GM12878 (cell line): ENCODE measurements at regions not wholly inside any gene's neighbourhood (a gene's known extent, or its start where the extent isn't known, plus 50 kb on each side); places are given as distances from the start of the nearest gene placed in this dataset.

Experiments used
- ATAC-seq: fragments of 200-7000 bp; cut with Tn5 transposase; 3 replicates; pipeline ENCODE4 v1.9.1; 2020; ENCODE audit warnings: mild to moderate bottlenecking, moderate library complexity
- BruUV-seq: library from RNA; stranded (reverse); fragments of 400-500 nt; replicated peaks from 2 replicates; lab custom pipeline; 2021; lab: Mats Ljungman, UMichigan
- CTCF ChIA-PET: fragments of 300-600 bp; sonication (Branson Sonifier 250); formaldehyde crosslinking; extraction: SDS; loops from one replicate; lab custom pipeline; 2021; ENCODE audit warnings: inconsistent platforms; lab: Yijun Ruan, JAX
- POLR2A ChIA-PET: fragments of 350-600 bp; formaldehyde crosslinking; extraction: SDS; loops from one replicate; lab custom pipeline; 2021; ENCODE audit warnings: inconsistent platforms; lab: Charles Lee
- RAD21 ChIA-PET: fragments of 300-600 bp; sonication (Branson Sonifier 250); formaldehyde crosslinking; loops from one replicate; lab custom pipeline; 2023; ENCODE audit warnings: antibody characterized with exemption; ENCODE audit not compliant: unreplicated experiment; lab: Charles Lee
- SMC1A ChIA-PET: fragments of 300-600 bp; sonication (Branson Sonifier 250); formaldehyde crosslinking; loops from one replicate; lab custom pipeline; 2023; ENCODE audit not compliant: unreplicated experiment, uncharacterized antibody; lab: Charles Lee
- DNase-seq: peaks from one replicate; pipeline ENCODE4 v3.0.0-alpha.2; 2011; ENCODE audit warnings: low read depth, low spot score
- FAIRE-seq: peaks from 3 replicates; lab custom pipeline; 2011; peaks lifted over from hg19 to GRCh38; lab: Jason Lieb, UNC
- H2AFZ ChIP-seq: 2 replicates; pipeline ENCODE4 v1.6.0; 2011; ENCODE audit warnings: low read depth, low read length, control low read depth; ENCODE audit not compliant: control insufficient read depth
- H3K27ac ChIP-seq: 2 replicates; pipeline ENCODE4 v1.5.1; 2011; ENCODE audit warnings: control low read depth; ENCODE audit not compliant: control insufficient read depth, insufficient read depth
- H3K27me3 ChIP-seq, 2 experiments: replicated peaks in 1 of 2; 2 replicates each; pipeline versions ENCODE4 v1.6.0 to v1.6.1; 2011; ENCODE audit warnings: low read length in 1 of 2; ENCODE audit not compliant: control insufficient read depth in 2 of 2, insufficient read depth in 2 of 2
- H3K36me3 ChIP-seq, 2 experiments: 2 replicates each; pipeline ENCODE4 v1.5.1; 2011; ENCODE audit warnings: low read length in 1 of 2; ENCODE audit not compliant: control insufficient read depth in 2 of 2, insufficient read depth in 2 of 2
- H3K4me1 ChIP-seq: 2 replicates; pipeline ENCODE4 v1.6.1; 2011; ENCODE audit warnings: mild to moderate bottlenecking, low read length, moderate library complexity, mixed read lengths; ENCODE audit not compliant: control insufficient read depth, insufficient read depth
- H3K4me2 ChIP-seq: 2 replicates; pipeline ENCODE4 v1.6.0; 2011; ENCODE audit warnings: control low read depth; ENCODE audit not compliant: control insufficient read depth, insufficient read depth
- H3K4me3 ChIP-seq: fragments of 200-600 bp; sonication (generic); 2 replicates; pipeline ENCODE4 v1.5.1; 2016
- H3K79me2 ChIP-seq: 2 replicates; pipeline ENCODE4 v1.6.0; 2011; ENCODE audit warnings: low read length; ENCODE audit not compliant: control insufficient read depth, insufficient read depth
- H3K9ac ChIP-seq: 2 replicates; pipeline ENCODE4 v1.8.0; 2011; ENCODE audit warnings: low read length, control low read depth, mixed read lengths; ENCODE audit not compliant: control insufficient read depth, insufficient read depth
- H3K9me3 ChIP-seq: replicated peaks from 3 replicates; pipeline ENCODE4 v1.5.1; 2011; ENCODE audit warnings: mild to moderate bottlenecking, low read length; ENCODE audit not compliant: control insufficient read depth, insufficient read depth
- H4K20me1 ChIP-seq: 2 replicates; pipeline ENCODE4 v1.6.0; 2011; ENCODE audit not compliant: control insufficient read depth, insufficient read depth
- BHLHE40 ChIP-seq, 2 experiments: fragments of 450-650 bp in 1 of 2; IDR thresholded peaks; 2 replicates each; pipeline ENCODE4 v1.6.1; 2011 to 2017; ENCODE audit warnings: low read depth in 2 of 2, borderline replicate concordance in 1 of 2, improper control_type of control experiment in 1 of 2, low read length in 1 of 2, mild to moderate bottlenecking in 1 of 2
- CHD4 ChIP-seq: fragments of 200-600 bp; sonication (generic); IDR thresholded peaks from 2 replicates; pipeline ENCODE4 v1.6.1; 2016; ENCODE audit warnings: mild to moderate bottlenecking
- ELK1 ChIP-seq: IDR thresholded peaks from 2 replicates; pipeline ENCODE4 v1.6.1; 2012; ENCODE audit warnings: low read depth, low read length, improper control_type of control experiment
- ESRRA ChIP-seq: IDR thresholded peaks from 2 replicates; pipeline ENCODE4 v1.6.1; 2012; ENCODE audit warnings: mild to moderate bottlenecking, low read length, improper control_type of control experiment
- HDAC2 ChIP-seq: fragments of 200-600 bp; sonication (generic); IDR thresholded peaks from 2 replicates; pipeline ENCODE4 v1.6.1; 2017
- JUND ChIP-seq: IDR thresholded peaks from 2 replicates; pipeline ENCODE4 v1.6.1; 2012; ENCODE audit warnings: low read depth, mild to moderate bottlenecking, low read length, improper control_type of control experiment, moderate library complexity
- KLF5 ChIP-seq: fragments of 450-650 bp; IDR thresholded peaks from 2 replicates; pipeline ENCODE4 v1.6.1; 2014; ENCODE audit warnings: mild to moderate bottlenecking; ENCODE audit not compliant: partially characterized antibody
- NFIC ChIP-seq: IDR thresholded peaks from 2 replicates; pipeline ENCODE4 v1.6.1; 2012; ENCODE audit warnings: low read depth, mild to moderate bottlenecking, inconsistent platforms, low read length, moderate library complexity
- NFYB ChIP-seq: IDR thresholded peaks from 2 replicates; pipeline ENCODE4 v1.6.1; 2011; ENCODE audit warnings: low read depth, mild to moderate bottlenecking, low read length, improper control_type of control experiment, moderate library complexity; ENCODE audit not compliant: insufficient read depth
- POLR2AphosphoS2 ChIP-seq: IDR thresholded peaks from 2 replicates; pipeline ENCODE4 v1.6.1; 2011; ENCODE audit warnings: low read depth, mild to moderate bottlenecking, low read length, improper control_type of control experiment, moderate library complexity
- PRDM15 ChIP-seq: fragments of 450-650 bp; formaldehyde crosslinking; IDR thresholded peaks from 2 replicates; pipeline ENCODE4 v1.4.0; 2020; ENCODE audit warnings: mild to moderate bottlenecking, moderate library complexity
- RAD21 ChIP-seq: IDR thresholded peaks from 2 replicates; pipeline ENCODE4 v1.6.1; 2011; ENCODE audit warnings: mild to moderate bottlenecking, low read depth, low read length, moderate library complexity; ENCODE audit not compliant: insufficient read depth
- RELA ChIP-seq: fragments of 450-650 bp; IDR thresholded peaks from 2 replicates; pipeline ENCODE4 v1.8.0; 2014; ENCODE audit warnings: borderline replicate concordance; ENCODE audit not compliant: partially characterized antibody
- SMARCA5 ChIP-seq: fragments of 450-650 bp; IDR thresholded peaks from 2 replicates; pipeline ENCODE4 v1.6.1; 2017; ENCODE audit warnings: mild to moderate bottlenecking
- SPI1 ChIP-seq: IDR thresholded peaks from 2 replicates; pipeline ENCODE4 v1.6.1; 2011; ENCODE audit warnings: low read depth, mild to moderate bottlenecking, low read length, moderate library complexity, borderline replicate concordance; ENCODE audit not compliant: insufficient read depth
- TARDBP ChIP-seq: IDR thresholded peaks from 2 replicates; pipeline ENCODE4 v1.6.1; 2016; ENCODE audit warnings: borderline replicate concordance
- ZBED1 ChIP-seq: IDR thresholded peaks from 2 replicates; pipeline ENCODE4 v1.6.1; 2016; ENCODE audit warnings: borderline replicate concordance
- ZSCAN29 ChIP-seq: fragments of 450-650 bp; IDR thresholded peaks from 2 replicates; pipeline ENCODE4 v1.6.1; 2017; ENCODE audit warnings: mild to moderate bottlenecking, moderate library complexity
- WGBS: methylation state at CpG from one replicate; pipeline ENCODE4 v1.1.6; 2016; ENCODE audit warnings: low lambda C conversion rate; ENCODE audit not compliant: insufficient replicate concordance, insufficient coverage; ENCODE audit errors: missing lambda C conversion rate; 5-methylcytosine and 5-hydroxymethylcytosine counted together
- in situ Hi-C: fragments of 300-500 bp; cut with MboI; formaldehyde crosslinking; loops from 9 replicates; pipeline ENCODE4 v1.14.3; 2018; ENCODE audit warnings: mixed read lengths
- intact Hi-C: fragments of 100-400 bp; cut with micrococcal nuclease; formaldehyde crosslinking; loops from one replicate; pipeline ENCODE4 v1.14.2; 2022; ENCODE audit not compliant: unreplicated experiment
- TF ChIP-seq, protein P1 (sequence below): fragments of 150-350 bp; IDR thresholded peaks from 2 replicates; pipeline ENCODE4 v1.6.1; 2014; ENCODE audit warnings: mild to moderate bottlenecking, low read depth, low read length

DNA sequence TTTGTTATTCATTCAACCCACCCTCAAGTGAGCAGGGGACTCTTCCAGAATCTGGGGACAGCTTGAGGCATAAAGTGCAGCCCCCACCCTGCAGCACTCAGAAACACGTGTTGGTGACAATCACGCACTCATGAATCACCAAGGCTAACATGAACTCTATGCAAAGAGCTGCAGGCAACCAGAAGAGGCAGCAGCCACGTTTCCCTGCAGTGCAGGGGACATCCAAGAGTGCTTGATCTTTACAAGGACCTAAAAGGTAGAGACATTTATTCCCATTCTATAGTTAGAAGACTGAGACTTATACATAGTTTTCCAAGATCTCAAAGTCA, 135.2 kb upstream of the GDF10 start (continued):
- TF ChIP-seq CHD4 (no peak), SMARCA5 (no peak), ZSCAN29 (no peak), SPI1 (no peak)
- TF ChIP-seq, protein P1, sequence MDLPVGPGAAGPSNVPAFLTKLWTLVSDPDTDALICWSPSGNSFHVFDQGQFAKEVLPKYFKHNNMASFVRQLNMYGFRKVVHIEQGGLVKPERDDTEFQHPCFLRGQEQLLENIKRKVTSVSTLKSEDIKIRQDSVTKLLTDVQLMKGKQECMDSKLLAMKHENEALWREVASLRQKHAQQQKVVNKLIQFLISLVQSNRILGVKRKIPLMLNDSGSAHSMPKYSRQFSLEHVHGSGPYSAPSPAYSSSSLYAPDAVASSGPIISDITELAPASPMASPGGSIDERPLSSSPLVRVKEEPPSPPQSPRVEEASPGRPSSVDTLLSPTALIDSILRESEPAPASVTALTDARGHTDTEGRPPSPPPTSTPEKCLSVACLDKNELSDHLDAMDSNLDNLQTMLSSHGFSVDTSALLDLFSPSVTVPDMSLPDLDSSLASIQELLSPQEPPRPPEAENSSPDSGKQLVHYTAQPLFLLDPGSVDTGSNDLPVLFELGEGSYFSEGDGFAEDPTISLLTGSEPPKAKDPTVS = no peak

DNA sequence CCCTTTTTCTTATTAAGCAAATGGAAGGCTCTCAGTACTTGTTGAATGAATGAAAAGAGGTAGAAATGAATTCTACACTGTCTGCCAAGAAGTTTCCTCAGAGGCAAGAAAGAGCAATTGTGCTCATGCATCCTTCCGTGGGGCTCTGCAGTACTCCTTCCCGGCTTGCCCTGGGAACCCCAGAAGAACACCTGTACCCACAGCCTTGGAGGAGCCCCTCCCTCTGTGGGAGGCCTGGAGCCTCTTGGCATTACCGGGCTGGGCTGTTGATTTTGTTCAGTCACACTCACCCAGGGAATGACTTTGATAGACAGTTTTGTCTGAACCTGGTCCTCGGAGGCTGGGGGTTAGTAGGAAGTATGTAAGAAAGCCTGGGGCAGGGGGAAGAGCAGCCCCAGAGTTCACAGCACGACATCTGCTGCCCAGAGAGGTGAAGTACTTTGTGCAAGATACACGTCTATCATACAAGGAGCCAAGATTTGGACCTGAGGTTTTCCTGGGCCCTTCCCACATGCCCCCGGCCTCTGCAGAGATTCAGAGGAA, 134.8 kb upstream of the GDF10 start:
- POLR2A ChIA-PET = no interaction called here
- SMC1A ChIA-PET = interaction anchor here (0.9 to 1.3 kb wide), 3 partner anchors 9 to 118 kb away, joined by 3 to 4 read pairs (median 3); no protein-coding TSS in a partner anchor
- Histone ChIP-seq H3K4me2 (no peak overlapping the region), H2AFZ (no peak overlapping the region), H3K27ac (no peak overlapping the region), H4K20me1 (no peaks in the 10 kb centered on the region), H3K9ac (no peak overlapping the region), H3K36me3 (no peaks in the 10 kb centered on the region), H3K4me3 (no peak overlapping the region), H3K27me3 (peaks cover 0 to 3% of the 10 kb centered on the region in 2 experiments; a peak in 1 of 4 replicates), H3K4me1 (no peaks in the 10 kb centered on the region), H3K9me3 (no peaks in the 10 kb centered on the region; the same call in 2 of the 3 replicates), H3K79me2 (no peaks in the 10 kb centered on the region)
- peak; percentile 14; the same call in 1 of the 3 replicates for ATAC-seq
- intact Hi-C loops = no loop called here
- WGBS = 22% methylated on average over 7 of the region's 7 CpGs
- FAIRE-seq = no peak
- RAD21 ChIA-PET = no interaction called here
- CTCF ChIA-PET = no interaction called here
- in situ Hi-C loops = no loop called here
- TF ChIP-seq ZBED1 (no peak), NFIC (no peak), KLF5 (no peak), ELK1 (no peak), PRDM15 (CRISPR knock-in tag) (no peak), ESRRA (no peak), JUND (no peak), POLR2AphosphoS2 (no peak), BHLHE40 (IDR thresholded peaks at IDR 0.05; ENCODE audit: borderline replicate concordance in 1 of 2, low read depth in 2 of 2, low read length in 1 of 2) (no peak), HDAC2 (no peak), NFYB (no peak), RELA (no peak), RAD21 (no peak), TARDBP (no peak)
- no TSS peak for BruUV-seq
- DNase-seq = no peak
